A549 (cell line): ENCODE measurements at regions not wholly inside any gene's neighbourhood (a gene's known extent, or its start where the extent isn't known, plus 50 kb on each side); places are given as distances from the start of the nearest gene placed in this dataset.

Source experiments
- ATAC-seq, 2 experiments: fragments of 200-7000 bp in 1 of 2; fragments of >200 bp in 1 of 2; cut with Nextera tagmentation in 1 of 2; cut with Tn5 transposase in 1 of 2; 3 replicates each; pipeline versions ENCODE4 v1.8.0 to v1.9.1; 2018 to 2020; ENCODE audit warnings: mild to moderate bottlenecking in 1 of 2, moderate library complexity in 1 of 2
- CTCF ChIA-PET: fragments of 300-600 bp; sonication (Branson Sonifier 250); formaldehyde crosslinking; extraction: SDS; loops from one replicate; lab custom pipeline; 2021; ENCODE audit warnings: antibody characterized with exemption, inconsistent platforms; lab: Yijun Ruan, JAX
- POLR2A ChIA-PET: fragments of 350-600 bp; formaldehyde crosslinking; extraction: SDS; loops from one replicate; lab custom pipeline; 2021; ENCODE audit warnings: antibody characterized with exemption, inconsistent platforms; lab: Yijun Ruan, JAX
- DNase-seq, 2 experiments: peaks; one replicate each; pipeline versions ENCODE4 v3.0.0 to v3.0.0-alpha.2; 2011 to 2016; ENCODE audit warnings: low read depth in 1 of 2, low spot score in 1 of 2
- FAIRE-seq: peaks from 2 replicates; lab custom pipeline; 2011; peaks lifted over from hg19 to GRCh38; lab: Jason Lieb, UNC
- H3K27ac ChIP-seq, 2 experiments: fragments of >200 bp; sonication (Bioruptor Twin); formaldehyde crosslinking; 3 replicates each; pipeline ENCODE4 v1.5.1; 2016 to 2017
- H3K4me1 ChIP-seq: fragments of >200 bp; sonication (Bioruptor Twin); formaldehyde crosslinking; 3 replicates; pipeline ENCODE4 v1.6.1; 2016
- H3K4me2 ChIP-seq: fragments of >200 bp; sonication (Bioruptor Twin); formaldehyde crosslinking; 3 replicates; pipeline ENCODE4 v1.6.1; 2016
- H3K4me3 ChIP-seq: fragments of >200 bp; sonication (Bioruptor Twin); formaldehyde crosslinking; 3 replicates; pipeline ENCODE4 v1.5.1; 2016
- H3K9me3 ChIP-seq: fragments of >200 bp; sonication (Bioruptor Twin); formaldehyde crosslinking; 3 replicates; pipeline ENCODE4 v1.6.1; 2016
- CBX2 ChIP-seq: fragments of 200-600 bp; sonication (generic); IDR thresholded peaks from 2 replicates; pipeline ENCODE4 v1.6.1; 2016; ENCODE audit warnings: low read depth, mild to moderate bottlenecking, borderline replicate concordance
- CHD4 ChIP-seq: fragments of 200-600 bp; sonication (generic); IDR thresholded peaks from 2 replicates; pipeline ENCODE4 v1.6.1; 2016; ENCODE audit warnings: antibody characterized with exemption, mild to moderate bottlenecking, borderline replicate concordance
- GATA3 ChIP-seq: IDR thresholded peaks from 2 replicates; pipeline ENCODE4 v1.6.1; 2012; ENCODE audit warnings: borderline replicate concordance
- HEYL ChIP-seq: fragments of 250-450 bp; sonication (Bioruptor Pico); IDR thresholded peaks from 2 replicates; pipeline ENCODE4 v1.8.0; 2021; ENCODE audit warnings: mild to moderate bottlenecking, moderate library complexity
- HOXA7 ChIP-seq: fragments of 250-450 bp; sonication (Bioruptor Pico); IDR thresholded peaks from 2 replicates; pipeline ENCODE4 v1.5.0; 2020; ENCODE audit warnings: mild to moderate bottlenecking, moderate library complexity
- HOXB5 ChIP-seq: fragments of 250-450 bp; sonication (Bioruptor Pico); IDR thresholded peaks from 2 replicates; pipeline ENCODE4 v1.5.0; 2020; ENCODE audit warnings: mild to moderate bottlenecking, moderate library complexity
- KDM5A ChIP-seq: fragments of 200-600 bp; sonication (generic); IDR thresholded peaks from 2 replicates; pipeline ENCODE4 v1.6.1; 2016; ENCODE audit warnings: antibody characterized with exemption, mild to moderate bottlenecking
- MYC ChIP-seq: IDR thresholded peaks from 2 replicates; pipeline ENCODE4 v1.6.1; 2012; ENCODE audit warnings: mild to moderate bottlenecking, inconsistent platforms, low read length, improper control_type of control experiment, borderline replicate concordance
- NFE2L2 ChIP-seq: fragments of 150-350 bp; conservative IDR thresholded peaks from 2 replicates; pipeline ENCODE4 v1.6.1; 2014; ENCODE audit warnings: low read length
- RAD21 ChIP-seq, 2 experiments: fragments of >200 bp in 1 of 2; sonication (Bioruptor Twin) in 1 of 2; formaldehyde crosslinking in 1 of 2; IDR thresholded peaks in 1 of 2; conservative IDR thresholded peaks in 1 of 2; 2 replicates in 1 of 2; 3 replicates in 1 of 2; pipeline ENCODE4 v1.6.1; 2012 to 2018; ENCODE audit warnings: inconsistent platforms in 1 of 2
- RARB ChIP-seq: fragments of 250-450 bp; sonication (Bioruptor Pico); IDR thresholded peaks from 2 replicates; pipeline ENCODE4 v1.8.0; 2021; ENCODE audit warnings: mild to moderate bottlenecking, moderate library complexity
- RCOR1 ChIP-seq: fragments of 150-350 bp; IDR thresholded peaks from 2 replicates; pipeline ENCODE4 v1.6.1; 2014; ENCODE audit warnings: antibody characterized with exemption, low read length, low read depth
- SMC3 ChIP-seq: fragments of >200 bp; sonication (Bioruptor Twin); formaldehyde crosslinking; IDR thresholded peaks from 3 replicates; pipeline ENCODE4 v1.6.1; 2018; ENCODE audit warnings: inconsistent platforms
- TFCP2L1 ChIP-seq: fragments of 250-450 bp; sonication (Bioruptor Pico); IDR thresholded peaks from 2 replicates; pipeline ENCODE4 v1.5.0; 2021; ENCODE audit warnings: mild to moderate bottlenecking
- ZSCAN20 ChIP-seq: fragments of 250-450 bp; sonication (Bioruptor Pico); IDR thresholded peaks from 2 replicates; pipeline ENCODE4 v1.8.0; 2022; ENCODE audit warnings: mild to moderate bottlenecking, moderate library complexity
- WGBS: methylation state at CpG from one replicate; pipeline ENCODE4 v1.1.6; 2017; ENCODE audit errors: missing lambda C conversion rate; 5-methylcytosine and 5-hydroxymethylcytosine counted together
- TF ChIP-seq, protein P1 (sequence below): fragments of 250-450 bp; sonication (Bioruptor Pico); IDR thresholded peaks from 2 replicates; pipeline ENCODE4 v1.5.0; 2020; ENCODE audit warnings: low read depth, mild to moderate bottlenecking, moderate library complexity
- TF ChIP-seq, protein P2 (sequence below): fragments of 200-600 bp; sonication (generic); IDR thresholded peaks from 2 replicates; pipeline ENCODE4 v1.6.1; 2016; ENCODE audit warnings: antibody characterized with exemption, mild to moderate bottlenecking, moderate library complexity
- TF ChIP-seq, protein P3 (sequence below): fragments of >200 bp; sonication (Bioruptor Twin); formaldehyde crosslinking; IDR thresholded peaks from 3 replicates; pipeline ENCODE4 v1.5.1; 2016
- TF ChIP-seq, protein P4 (sequence below): IDR thresholded peaks from 2 replicates; pipeline ENCODE4 v1.6.1; 2012
- TF ChIP-seq, protein P5 (sequence below): fragments of >200 bp; sonication (Bioruptor Twin); formaldehyde crosslinking; IDR thresholded peaks from 3 replicates; pipeline ENCODE4 v1.6.1; 2016

- FAIRE-seq, result no peak
- WGBS, result 0% methylated on average over 1 of the region's 1 CpG
- ChIA-PET POLR2A (no interaction called here), CTCF (no interaction called here)
- H3K27ac ChIP-seq, result no peak overlapping the region
- no peak for ATAC-seq
- DNase-seq, result no peak
- no peaks in the 10 kb centered on the region for H3K4me1 ChIP-seq
- no peak for TF ChIP-seq HOXB5 (CRISPR knock-in tag)
- TF ChIP-seq GATA3, result no peak
- TF ChIP-seq ZSCAN20 (CRISPR knock-in tag), result no peak
- TF ChIP-seq HEYL (CRISPR knock-in tag), result no peak
- no peak for TF ChIP-seq CHD4
- TF ChIP-seq, protein P1, sequence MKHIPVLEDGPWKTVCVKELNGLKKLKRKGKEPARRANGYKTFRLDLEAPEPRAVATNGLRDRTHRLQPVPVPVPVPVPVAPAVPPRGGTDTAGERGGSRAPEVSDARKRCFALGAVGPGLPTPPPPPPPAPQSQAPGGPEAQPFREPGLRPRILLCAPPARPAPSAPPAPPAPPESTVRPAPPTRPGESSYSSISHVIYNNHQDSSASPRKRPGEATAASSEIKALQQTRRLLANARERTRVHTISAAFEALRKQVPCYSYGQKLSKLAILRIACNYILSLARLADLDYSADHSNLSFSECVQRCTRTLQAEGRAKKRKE, result no peak
- TF ChIP-seq TFCP2L1 (CRISPR knock-in tag), result no peak
- TF ChIP-seq, protein P2, sequence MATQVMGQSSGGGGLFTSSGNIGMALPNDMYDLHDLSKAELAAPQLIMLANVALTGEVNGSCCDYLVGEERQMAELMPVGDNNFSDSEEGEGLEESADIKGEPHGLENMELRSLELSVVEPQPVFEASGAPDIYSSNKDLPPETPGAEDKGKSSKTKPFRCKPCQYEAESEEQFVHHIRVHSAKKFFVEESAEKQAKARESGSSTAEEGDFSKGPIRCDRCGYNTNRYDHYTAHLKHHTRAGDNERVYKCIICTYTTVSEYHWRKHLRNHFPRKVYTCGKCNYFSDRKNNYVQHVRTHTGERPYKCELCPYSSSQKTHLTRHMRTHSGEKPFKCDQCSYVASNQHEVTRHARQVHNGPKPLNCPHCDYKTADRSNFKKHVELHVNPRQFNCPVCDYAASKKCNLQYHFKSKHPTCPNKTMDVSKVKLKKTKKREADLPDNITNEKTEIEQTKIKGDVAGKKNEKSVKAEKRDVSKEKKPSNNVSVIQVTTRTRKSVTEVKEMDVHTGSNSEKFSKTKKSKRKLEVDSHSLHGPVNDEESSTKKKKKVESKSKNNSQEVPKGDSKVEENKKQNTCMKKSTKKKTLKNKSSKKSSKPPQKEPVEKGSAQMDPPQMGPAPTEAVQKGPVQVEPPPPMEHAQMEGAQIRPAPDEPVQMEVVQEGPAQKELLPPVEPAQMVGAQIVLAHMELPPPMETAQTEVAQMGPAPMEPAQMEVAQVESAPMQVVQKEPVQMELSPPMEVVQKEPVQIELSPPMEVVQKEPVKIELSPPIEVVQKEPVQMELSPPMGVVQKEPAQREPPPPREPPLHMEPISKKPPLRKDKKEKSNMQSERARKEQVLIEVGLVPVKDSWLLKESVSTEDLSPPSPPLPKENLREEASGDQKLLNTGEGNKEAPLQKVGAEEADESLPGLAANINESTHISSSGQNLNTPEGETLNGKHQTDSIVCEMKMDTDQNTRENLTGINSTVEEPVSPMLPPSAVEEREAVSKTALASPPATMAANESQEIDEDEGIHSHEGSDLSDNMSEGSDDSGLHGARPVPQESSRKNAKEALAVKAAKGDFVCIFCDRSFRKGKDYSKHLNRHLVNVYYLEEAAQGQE, result no peak
- no peak for TF ChIP-seq CBX2
- TF ChIP-seq MYC, result no peak
- no peak for TF ChIP-seq NFE2L2
- no peak for TF ChIP-seq RCOR1
- no peak for TF ChIP-seq HOXA7 (CRISPR knock-in tag)
- TF ChIP-seq, protein P3, sequence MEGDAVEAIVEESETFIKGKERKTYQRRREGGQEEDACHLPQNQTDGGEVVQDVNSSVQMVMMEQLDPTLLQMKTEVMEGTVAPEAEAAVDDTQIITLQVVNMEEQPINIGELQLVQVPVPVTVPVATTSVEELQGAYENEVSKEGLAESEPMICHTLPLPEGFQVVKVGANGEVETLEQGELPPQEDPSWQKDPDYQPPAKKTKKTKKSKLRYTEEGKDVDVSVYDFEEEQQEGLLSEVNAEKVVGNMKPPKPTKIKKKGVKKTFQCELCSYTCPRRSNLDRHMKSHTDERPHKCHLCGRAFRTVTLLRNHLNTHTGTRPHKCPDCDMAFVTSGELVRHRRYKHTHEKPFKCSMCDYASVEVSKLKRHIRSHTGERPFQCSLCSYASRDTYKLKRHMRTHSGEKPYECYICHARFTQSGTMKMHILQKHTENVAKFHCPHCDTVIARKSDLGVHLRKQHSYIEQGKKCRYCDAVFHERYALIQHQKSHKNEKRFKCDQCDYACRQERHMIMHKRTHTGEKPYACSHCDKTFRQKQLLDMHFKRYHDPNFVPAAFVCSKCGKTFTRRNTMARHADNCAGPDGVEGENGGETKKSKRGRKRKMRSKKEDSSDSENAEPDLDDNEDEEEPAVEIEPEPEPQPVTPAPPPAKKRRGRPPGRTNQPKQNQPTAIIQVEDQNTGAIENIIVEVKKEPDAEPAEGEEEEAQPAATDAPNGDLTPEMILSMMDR, result no peak
- TF ChIP-seq SMC3, result no peak
- TF ChIP-seq RAD21 (conservative IDR thresholded peaks at IDR 0.05 in 1 of 2, IDR thresholded peaks at IDR 0.05 in 1 of 2), result no peak
- TF ChIP-seq, protein P4, sequence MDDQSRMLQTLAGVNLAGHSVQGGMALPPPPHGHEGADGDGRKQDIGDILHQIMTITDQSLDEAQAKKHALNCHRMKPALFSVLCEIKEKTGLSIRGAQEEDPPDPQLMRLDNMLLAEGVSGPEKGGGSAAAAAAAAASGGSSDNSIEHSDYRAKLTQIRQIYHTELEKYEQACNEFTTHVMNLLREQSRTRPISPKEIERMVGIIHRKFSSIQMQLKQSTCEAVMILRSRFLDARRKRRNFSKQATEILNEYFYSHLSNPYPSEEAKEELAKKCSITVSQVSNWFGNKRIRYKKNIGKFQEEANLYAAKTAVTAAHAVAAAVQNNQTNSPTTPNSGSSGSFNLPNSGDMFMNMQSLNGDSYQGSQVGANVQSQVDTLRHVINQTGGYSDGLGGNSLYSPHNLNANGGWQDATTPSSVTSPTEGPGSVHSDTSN, result no peak
- no peak for TF ChIP-seq RARB
- no peak for TF ChIP-seq KDM5A
- TF ChIP-seq, protein P5, sequence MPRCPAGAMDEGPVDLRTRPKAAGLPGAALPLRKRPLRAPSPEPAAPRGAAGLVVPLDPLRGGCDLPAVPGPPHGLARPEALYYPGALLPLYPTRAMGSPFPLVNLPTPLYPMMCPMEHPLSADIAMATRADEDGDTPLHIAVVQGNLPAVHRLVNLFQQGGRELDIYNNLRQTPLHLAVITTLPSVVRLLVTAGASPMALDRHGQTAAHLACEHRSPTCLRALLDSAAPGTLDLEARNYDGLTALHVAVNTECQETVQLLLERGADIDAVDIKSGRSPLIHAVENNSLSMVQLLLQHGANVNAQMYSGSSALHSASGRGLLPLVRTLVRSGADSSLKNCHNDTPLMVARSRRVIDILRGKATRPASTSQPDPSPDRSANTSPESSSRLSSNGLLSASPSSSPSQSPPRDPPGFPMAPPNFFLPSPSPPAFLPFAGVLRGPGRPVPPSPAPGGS, result no peak
- no peak overlapping the region for H3K4me2 ChIP-seq
- no peaks in the 10 kb centered on the region for H3K9me3 ChIP-seq
- no peak overlapping the region for H3K4me3 ChIP-seq
Observed at GRCh38 chr7:96899108-96899507, 106.2 kb upstream of the DLX6 start.
